MCF 10A (cell line): ENCODE measurements at regions not wholly inside any gene's neighbourhood (a gene's known extent, or its start where the extent isn't known, plus 50 kb on each side); places are given as distances from the start of the nearest gene placed in this dataset.

Experiments used
- BruUV-seq: library from RNA; stranded (reverse); fragments of 400-500 nt; replicated peaks from 2 replicates; lab custom pipeline; 2021; lab: Mats Ljungman, UMichigan
- CTCF ChIA-PET: fragments of 300-600 bp; sonication (Branson Sonifier 250); formaldehyde crosslinking; extraction: SDS; loops from one replicate; lab custom pipeline; 2021; ENCODE audit warnings: antibody characterized with exemption, inconsistent platforms; lab: Yijun Ruan, JAX
- POLR2A ChIA-PET: fragments of 300-600, 350-650 bp; sonication (Branson Sonifier 250); formaldehyde crosslinking; extraction: SDS; loops from one replicate; lab custom pipeline; 2020; ENCODE audit warnings: antibody characterized with exemption, inconsistent platforms; lab: Yijun Ruan, JAX
- DNase-seq: peaks from one replicate; pipeline ENCODE4 v3.0.0-alpha.2; 2018; ENCODE audit not compliant: unreplicated experiment
- H3K27ac Mint-ChIP-seq: one replicate; pipeline ENCODE4 v1.8.0; 2022; ENCODE audit warnings: mild to moderate bottlenecking, low read depth, mixed read lengths; ENCODE audit not compliant: unreplicated experiment
- H3K27me3 Mint-ChIP-seq: one replicate; pipeline ENCODE4 v1.8.0; 2022; ENCODE audit warnings: mixed read lengths; ENCODE audit not compliant: insufficient read depth, unreplicated experiment
- H3K36me3 Mint-ChIP-seq: one replicate; pipeline ENCODE4 v1.8.0; 2022; ENCODE audit warnings: mild to moderate bottlenecking, moderate library complexity, mixed read lengths; ENCODE audit not compliant: insufficient read depth, unreplicated experiment
- H3K4me1 Mint-ChIP-seq: one replicate; pipeline ENCODE4 v1.8.0; 2022; ENCODE audit warnings: mixed read lengths; ENCODE audit not compliant: insufficient read depth, unreplicated experiment
- H3K4me3 Mint-ChIP-seq: one replicate; pipeline ENCODE4 v1.8.0; 2022; ENCODE audit warnings: mild to moderate bottlenecking, moderate library complexity, mixed read lengths; ENCODE audit not compliant: unreplicated experiment
- H3K9me3 Mint-ChIP-seq: one replicate; pipeline ENCODE4 v1.8.0; 2022; ENCODE audit warnings: mixed read lengths; ENCODE audit not compliant: unreplicated experiment
- CTCF ChIP-seq: fragments of 200-600 bp; IDR thresholded peaks from one replicate; pipeline ENCODE4 v1.8.0; 2022; ENCODE audit warnings: antibody characterized with exemption, mild to moderate bottlenecking; ENCODE audit not compliant: unreplicated experiment
- intact Hi-C: fragments of 100-400 bp; cut with micrococcal nuclease; formaldehyde crosslinking; loops from 2 replicates; pipeline ENCODE4 v1.14.1; 2022

- H3K9me3 Mint-ChIP-seq, result peaks cover 68% of the 10 kb centered on the region
Observed at GRCh38 chr11:116119158-116119557, 614.9 kb upstream of the CADM1 start.

GRCh38 chr11:116118138-116118470 is 613.9 kb upstream of the CADM1 start:
- H3K27me3 Mint-ChIP-seq, result no peaks in the 10 kb centered on the region
- no TSS peak for BruUV-seq
- no peak overlapping the region for H3K27ac Mint-ChIP-seq
- intact Hi-C loops, result no loop called here
- H3K4me1 Mint-ChIP-seq, result no peaks in the 10 kb centered on the region
- no peaks in the 10 kb centered on the region for H3K36me3 Mint-ChIP-seq
- no peak for TF ChIP-seq CTCF
- ChIA-PET CTCF (no interaction called here), POLR2A (no interaction called here)
- H3K9me3 Mint-ChIP-seq, result peaks cover 63% of the 10 kb centered on the region
- no peak for DNase-seq
- H3K4me3 Mint-ChIP-seq, result no peak overlapping the region

More at GRCh38 chr11:116119158-116119557, 614.9 kb upstream of the CADM1 start:
- intact Hi-C loops, result no loop called here
- DNase-seq, result no peak
- no peaks in the 10 kb centered on the region for H3K4me1 Mint-ChIP-seq
- ChIA-PET CTCF (no interaction called here), POLR2A (no interaction called here)
- no peak overlapping the region for H3K4me3 Mint-ChIP-seq
- H3K27ac Mint-ChIP-seq, result no peak overlapping the region
- H3K36me3 Mint-ChIP-seq, result no peaks in the 10 kb centered on the region
- no TSS peak for BruUV-seq
- no peaks in the 10 kb centered on the region for H3K27me3 Mint-ChIP-seq
- no peak for TF ChIP-seq CTCF

GRCh38 chr11:116117331-116118137 is 613.3 kb upstream of the CADM1 start:
- POLR2A ChIA-PET, result no interaction called here
- no peak overlapping the region for H3K27ac Mint-ChIP-seq

GRCh38 chr11:116115801-116116200 is 611.6 kb upstream of the CADM1 start:
- DNase-seq, result no peak
- BruUV-seq, result no TSS peak
- intact Hi-C loops, result no loop called here
- Mint-ChIP-seq H3K4me1 (no peaks in the 10 kb centered on the region), H3K27me3 (no peaks in the 10 kb centered on the region), H3K36me3 (no peaks in the 10 kb centered on the region), H3K4me3 (no peak overlapping the region), H3K9me3 (peaks cover 56% of the 10 kb centered on the region), H3K27ac (no peak overlapping the region)
- ChIA-PET CTCF (no interaction called here), POLR2A (no interaction called here)
- TF ChIP-seq CTCF, result no peak

More at GRCh38 chr11:116117331-116118137, 613.3 kb upstream of the CADM1 start:
- no peaks in the 10 kb centered on the region for H3K27me3 Mint-ChIP-seq
- CTCF ChIA-PET, result no interaction called here
- H3K9me3 Mint-ChIP-seq, result peaks cover 63% of the 10 kb centered on the region
- TF ChIP-seq CTCF, result no peak
- no peaks in the 10 kb centered on the region for H3K36me3 Mint-ChIP-seq
- intact Hi-C loops, result no loop called here
- no peak for DNase-seq
- H3K4me1 Mint-ChIP-seq, result no peaks in the 10 kb centered on the region
- H3K4me3 Mint-ChIP-seq, result no peak overlapping the region
- BruUV-seq, result no TSS peak
